ENCODE measurements at regions not wholly inside any gene's neighbourhood (a gene's known extent, or its start where the extent isn't known, plus 50 kb on each side); places are given as distances from the start of the nearest gene placed in this dataset.
"Not testable (repeated sequence)": the region's sequence is repeated elsewhere in the genome, so short reads cannot be mapped to it uniquely, and the experiment has no call there.

- DNase-seq (ENCODE audit: low read depth) = no peak
These were observed 612.8 kb downstream of the RNF144A start for GRCh38 chr2:7530001-7530400.

- DNase-seq (ENCODE audit: low read depth) = no peak
These were observed 621.9 kb downstream of the RNF144A start for GRCh38 chr2:7539077-7539476.

- DNase-seq (ENCODE audit: low read depth) = no peak
These were observed 622.5 kb downstream of the RNF144A start for GRCh38 chr2:7539760-7540159.

- no peak for DNase-seq (ENCODE audit: low read depth)
These were observed 635.8 kb downstream of the RNF144A start for GRCh38 chr2:7552825-7553570.

- no peak for DNase-seq (ENCODE audit: low read depth)
These were observed 638.0 kb downstream of the RNF144A start for GRCh38 chr2:7555260-7555659.

GRCh38 chr2:7557376-7557775 is 640.2 kb downstream of the RNF144A start:
- DNase-seq (ENCODE audit: low read depth) = no peak

- no peak for DNase-seq (ENCODE audit: low read depth)
These were observed 642.6 kb downstream of the RNF144A start for GRCh38 chr2:7559791-7560190.

- DNase-seq (ENCODE audit: low read depth) = no peak
These were observed 649.2 kb downstream of the RNF144A start for GRCh38 chr2:7566382-7566881.

GRCh38 chr2:7567116-7567515 is 649.9 kb downstream of the RNF144A start:
- DNase-seq (ENCODE audit: low read depth) = not testable (repeated sequence)

GRCh38 chr2:7567646-7568045 is 650.4 kb downstream of the RNF144A start:
- DNase-seq (ENCODE audit: low read depth) = no peak

GRCh38 chr2:7570247-7570646 is 653.0 kb downstream of the RNF144A start:
- DNase-seq (ENCODE audit: low read depth) = no peak

- DNase-seq (ENCODE audit: low read depth) = no peak
These were observed 654.5 kb downstream of the RNF144A start for GRCh38 chr2:7571701-7572100.

GRCh38 chr2:7572450-7572849 is 655.2 kb downstream of the RNF144A start:
- DNase-seq (ENCODE audit: low read depth) = no peak

- no peak for DNase-seq (ENCODE audit: low read depth)
These were observed 656.1 kb downstream of the RNF144A start for GRCh38 chr2:7573166-7573825.

- no peak for DNase-seq (ENCODE audit: low read depth)
These were observed 657.2 kb downstream of the RNF144A start for GRCh38 chr2:7574385-7574784.

GRCh38 chr2:7577769-7578168 is 660.6 kb downstream of the RNF144A start:
- no peak for DNase-seq (ENCODE audit: low read depth)

GRCh38 chr2:7584017-7584416 is 666.8 kb downstream of the RNF144A start:
- DNase-seq (ENCODE audit: low read depth) = no peak

GRCh38 chr2:7586898-7587297 is 669.7 kb downstream of the RNF144A start:
- DNase-seq (ENCODE audit: low read depth) = no peak

GRCh38 chr2:7588295-7588694 is 671.1 kb downstream of the RNF144A start:
- DNase-seq (ENCODE audit: low read depth) = no peak

GRCh38 chr2:7592618-7593140 is 675.5 kb downstream of the RNF144A start:
- no peak for DNase-seq (ENCODE audit: low read depth)

- no peak for DNase-seq (ENCODE audit: low read depth)
These were observed 676.1 kb downstream of the RNF144A start for GRCh38 chr2:7593360-7593759.

GRCh38 chr2:7594211-7594610 is 677.0 kb downstream of the RNF144A start:
- no peak for DNase-seq (ENCODE audit: low read depth)

- DNase-seq (ENCODE audit: low read depth) = no peak
These were observed 678.0 kb downstream of the RNF144A start for GRCh38 chr2:7595206-7595605.

Measured in stimulated activated CD8-positive, alpha-beta memory T cell treated with anti-CD3 and anti-CD28 coated beads, Interleukin-12 subunit alpha, Interleukin-12 subunit beta, amount 100 ng/mL, for 4 hours (primary cell).